GM21723 (cell line): ENCODE measurements at regions not wholly inside any gene's neighbourhood (a gene's known extent, or its start where the extent isn't known, plus 50 kb on each side); places are given as distances from the start of the nearest gene placed in this dataset.

Experiments used
- ATAC-seq: cut with Tn5 transposase; IDR thresholded peaks from one replicate; pipeline ENCODE4 v1.9.1; 2021; ENCODE audit warnings: mild to moderate bottlenecking, moderate library complexity; ENCODE audit not compliant: unreplicated experiment

GRCh38 chr18:42184685-42185477 lies 229.8 kb downstream of the PIK3C3 start:
- ATAC-seq, result no peak

- no peak for ATAC-seq
Observed at GRCh38 chr18:42185486-42185885, 230.5 kb downstream of the PIK3C3 start.

- peak; percentile 65 for ATAC-seq
Observed at GRCh38 chr18:42187611-42188380, 232.8 kb downstream of the PIK3C3 start.

GRCh38 chr18:42190643-42191042 lies 235.6 kb downstream of the PIK3C3 start:
- ATAC-seq, result no peak

- no peak for ATAC-seq
Observed at GRCh38 chr18:42192251-42193248, 237.5 kb downstream of the PIK3C3 start.

- ATAC-seq, result no peak
Observed at GRCh38 chr18:42196651-42197050, 241.6 kb downstream of the PIK3C3 start.

- ATAC-seq, result no peak
Observed at GRCh38 chr18:42201137-42201536, 246.1 kb downstream of the PIK3C3 start.

- no peak for ATAC-seq
Observed at GRCh38 chr18:42211201-42211600, 256.2 kb downstream of the PIK3C3 start.

- no peak for ATAC-seq
Observed at GRCh38 chr18:42222557-42222956, 267.5 kb downstream of the PIK3C3 start.

GRCh38 chr18:42228581-42228980 lies 273.5 kb downstream of the PIK3C3 start:
- ATAC-seq, result no peak

GRCh38 chr18:42229211-42230210 lies 274.5 kb downstream of the PIK3C3 start:
- peak; percentile 97 for ATAC-seq

- no peak for ATAC-seq
Observed at GRCh38 chr18:42230636-42231035, 275.6 kb downstream of the PIK3C3 start.

- ATAC-seq, result no peak
Observed at GRCh38 chr18:42231284-42231683, 276.2 kb downstream of the PIK3C3 start.

GRCh38 chr18:42231796-42232195 lies 276.8 kb downstream of the PIK3C3 start:
- no peak for ATAC-seq

- ATAC-seq, result no peak
Observed at GRCh38 chr18:42233908-42234307, 278.9 kb downstream of the PIK3C3 start.

- ATAC-seq, result no peak
Observed at GRCh38 chr18:42242758-42243157, 287.7 kb downstream of the PIK3C3 start.

GRCh38 chr18:42245137-42245536 lies 290.1 kb downstream of the PIK3C3 start:
- no peak for ATAC-seq

- ATAC-seq, result no peak
Observed at GRCh38 chr18:42255908-42256765, 301.1 kb downstream of the PIK3C3 start.
